T-helper 1 cell (primary cell): ENCODE measurements at regions not wholly inside any gene's neighbourhood (a gene's known extent, or its start where the extent isn't known, plus 50 kb on each side); places are given as distances from the start of the nearest gene placed in this dataset.
"Not testable (repeated sequence)": the region's sequence is repeated elsewhere in the genome, so short reads cannot be mapped to it uniquely, and the experiment has no call there.

Experiments
- DNase-seq, 5 donors: peaks; one replicate each; pipeline ENCODE4 v3.0.0-alpha.2; 2012 to 2020

DNA sequence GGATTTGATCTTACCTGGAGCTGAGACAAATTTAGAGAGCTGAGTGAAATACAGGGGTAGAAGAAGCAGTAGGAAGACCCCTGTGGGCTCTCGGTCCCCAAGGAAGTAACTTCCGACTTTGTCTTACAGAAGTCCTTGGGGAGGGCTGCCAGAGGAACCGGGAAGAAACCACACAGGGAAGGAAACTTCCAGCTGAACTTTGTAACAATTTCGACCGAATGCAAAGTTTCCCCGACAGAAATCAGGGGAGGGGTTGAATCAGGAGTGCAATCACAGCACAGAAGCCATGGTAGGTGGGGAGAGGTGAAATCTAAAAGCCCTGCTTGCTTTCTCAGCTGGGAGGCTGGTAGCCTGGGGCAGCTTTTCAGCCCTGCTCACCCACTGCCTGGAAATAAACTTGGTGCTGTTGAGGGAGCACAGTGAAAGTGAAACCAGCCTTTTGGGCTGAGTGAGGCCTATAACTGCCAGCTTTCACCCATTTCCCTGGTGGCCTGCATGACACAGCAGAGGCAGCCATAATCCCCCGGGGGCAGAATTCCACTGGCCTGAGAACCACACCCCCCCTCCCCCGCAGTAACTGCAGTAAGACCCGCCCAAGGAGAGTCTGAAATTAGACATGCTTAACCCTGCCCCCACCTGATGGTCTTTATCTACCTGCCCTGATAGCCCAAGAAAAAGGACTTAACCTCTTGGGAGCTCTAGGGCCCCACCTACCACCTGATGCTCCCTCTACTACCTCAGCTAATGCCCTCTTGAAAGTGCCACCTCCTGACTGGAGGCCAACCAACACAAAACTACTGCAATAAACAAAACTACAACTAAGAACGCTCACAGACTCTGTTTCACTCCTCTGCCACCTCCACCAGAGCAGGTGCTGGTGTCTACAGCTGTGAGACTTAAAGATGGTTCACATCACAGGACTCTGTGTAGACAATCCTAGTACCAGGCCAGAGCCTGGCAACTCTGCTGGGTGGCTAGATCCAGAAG, 248.2 kb downstream of the PARM1 start:
- peak in 1 of 5 donors; percentile 27 for DNase-seq

DNA sequence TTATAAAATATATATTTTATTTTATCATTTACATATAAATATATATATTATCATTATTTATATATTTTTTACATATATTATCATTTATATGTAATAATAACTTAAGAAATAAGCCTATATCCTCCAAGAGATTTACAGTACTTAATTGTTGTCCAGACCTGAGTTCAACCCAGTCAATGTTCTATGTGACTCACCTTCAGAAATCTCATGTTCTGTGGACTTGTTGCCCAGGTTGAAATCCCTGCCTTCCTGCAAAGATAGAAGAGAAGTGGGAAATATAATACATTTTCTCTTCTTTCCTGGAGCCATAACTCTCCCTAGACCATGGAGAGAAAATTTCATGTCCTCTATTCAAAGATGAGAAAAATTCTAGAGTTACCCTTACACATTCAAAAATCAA, 247.3 kb downstream of the PARM1 start:
- DNase-seq = no peak

DNA sequence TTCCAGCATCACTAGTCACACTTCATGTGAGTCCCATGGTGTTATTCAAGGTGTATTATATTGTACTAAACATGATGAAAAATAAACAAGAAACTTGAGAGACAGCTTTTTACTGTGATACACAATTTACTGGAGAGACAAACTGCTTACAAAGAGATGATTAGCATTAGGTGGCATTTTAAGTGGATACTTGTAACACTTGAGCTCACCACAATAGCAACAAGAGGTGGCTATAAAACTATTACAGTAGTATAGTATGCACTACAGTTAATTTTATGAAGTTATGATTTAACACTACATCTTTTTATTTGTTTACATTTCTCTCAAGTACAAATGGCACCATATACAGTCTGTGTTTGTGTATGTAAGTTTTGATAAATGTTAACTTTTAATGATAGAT, 246.6 kb downstream of the PARM1 start:
- no peak for DNase-seq

DNA sequence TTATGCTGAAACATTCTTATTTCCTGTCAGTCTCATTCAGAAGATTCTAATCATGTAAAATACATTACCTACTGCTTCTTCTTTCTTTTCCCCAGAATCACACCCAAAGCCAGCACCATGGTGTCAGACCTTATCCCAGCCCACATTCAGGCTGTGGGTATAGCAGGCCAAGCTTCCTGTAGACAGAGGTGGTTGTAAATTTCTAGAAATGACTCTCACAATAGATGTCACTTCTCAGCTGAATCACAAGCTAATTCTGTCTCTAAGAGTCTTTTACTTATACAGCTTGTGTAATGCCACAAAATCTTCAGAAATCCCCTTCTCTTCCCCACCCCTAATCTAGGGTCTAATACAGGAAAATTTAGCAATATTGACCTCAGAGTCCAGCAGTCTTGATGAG, 239.6 kb downstream of the PARM1 start:
- peak in 1 of 5 donors; percentile 4 for DNase-seq

DNA sequence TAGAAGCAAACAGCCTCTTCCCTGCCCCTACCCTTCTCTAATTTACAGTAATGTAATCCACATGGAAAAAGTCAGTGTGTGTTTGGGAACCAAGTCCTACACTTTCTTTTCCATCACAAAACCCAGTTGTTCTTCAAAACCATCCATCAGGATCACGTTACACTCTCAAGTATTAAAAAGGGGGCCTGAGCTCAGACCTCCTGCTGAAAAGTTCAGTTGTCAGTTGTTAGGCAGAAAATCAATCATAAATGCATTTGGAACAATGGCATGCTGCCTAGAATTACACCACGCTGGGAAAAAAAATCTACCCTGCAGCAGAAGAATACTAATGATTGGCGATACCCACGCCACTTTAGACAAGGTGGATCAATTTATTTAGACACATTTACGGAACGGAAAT, 236.5 kb downstream of the PARM1 start:
- no peak for DNase-seq

DNA sequence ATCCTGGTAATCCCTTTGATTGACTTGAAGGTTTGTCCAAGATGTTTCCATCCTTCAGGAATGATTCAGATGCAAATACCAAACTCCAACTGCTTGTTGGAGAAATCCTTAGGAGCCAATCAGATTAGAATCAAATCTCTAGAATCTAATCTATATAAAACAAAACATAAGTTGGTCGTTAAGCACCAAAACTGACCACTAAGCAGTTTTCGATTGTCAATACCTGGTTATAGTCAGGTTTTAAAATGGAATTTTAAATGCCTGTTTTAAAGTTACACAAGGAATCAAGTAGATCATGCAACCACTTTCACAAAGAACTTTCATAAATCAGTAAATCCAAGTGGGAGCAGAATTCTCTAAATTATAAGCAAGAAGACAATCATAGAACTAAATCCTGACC, 236.1 kb downstream of the PARM1 start:
- no peak for DNase-seq

DNA sequence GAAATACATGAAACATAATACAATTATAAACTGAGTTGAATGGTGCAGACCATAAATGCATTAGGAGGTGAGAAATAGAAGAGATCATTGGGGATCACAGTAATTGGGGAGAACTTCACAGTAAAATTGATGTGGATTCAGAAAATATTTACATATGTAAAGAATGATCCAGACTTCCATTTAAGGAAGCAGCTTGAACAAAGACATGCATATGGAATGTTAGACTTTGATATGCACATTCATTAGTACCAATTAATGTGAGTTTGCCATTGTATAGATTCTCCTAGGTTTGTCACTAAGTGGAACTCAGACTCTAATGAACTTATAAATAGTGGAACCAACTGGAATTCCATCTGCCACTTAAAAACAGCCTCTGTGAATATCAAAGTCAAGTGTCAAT, 235.6 kb downstream of the PARM1 start:
- DNase-seq = no peak

DNA sequence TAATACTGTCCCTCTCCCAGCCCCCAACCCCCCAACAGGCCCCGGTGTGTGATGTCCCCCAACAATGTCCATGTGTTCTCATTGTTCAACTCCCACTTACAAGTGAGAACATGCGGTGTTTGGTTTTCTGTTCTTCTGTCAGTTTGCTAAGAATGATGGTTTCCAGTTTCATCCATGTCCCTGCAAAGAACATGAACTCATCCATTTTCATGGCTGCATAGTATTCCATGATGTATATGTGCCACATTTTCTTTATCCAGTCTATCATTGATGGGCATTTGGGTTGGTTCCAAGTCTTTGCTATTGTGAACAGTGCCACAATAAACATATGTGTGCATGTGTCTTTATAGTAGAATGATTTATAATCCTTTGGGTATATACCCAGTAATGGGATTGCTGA, 232.2 kb downstream of the PARM1 start:
- DNase-seq = not testable (repeated sequence)

DNA sequence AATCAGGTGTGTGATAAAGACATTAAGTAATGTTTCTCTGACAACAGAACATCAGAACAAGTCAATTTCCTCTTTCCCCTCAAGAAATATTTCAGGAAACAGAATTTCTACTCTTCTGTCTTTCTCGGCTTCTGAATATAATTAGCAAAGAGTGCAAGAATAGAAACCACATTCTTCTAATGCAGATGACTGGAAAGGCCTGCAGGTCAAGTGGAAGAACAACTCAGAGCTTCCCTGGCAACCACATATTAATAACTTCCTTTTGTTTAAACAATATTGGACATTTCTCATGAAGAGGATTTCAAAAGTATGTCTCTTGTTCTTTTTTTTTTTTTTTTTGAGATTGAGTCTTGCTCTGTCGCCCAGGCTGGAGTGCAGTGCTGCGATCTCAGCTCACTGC, 225.5 kb downstream of the PARM1 start:
- no peak for DNase-seq

DNA sequence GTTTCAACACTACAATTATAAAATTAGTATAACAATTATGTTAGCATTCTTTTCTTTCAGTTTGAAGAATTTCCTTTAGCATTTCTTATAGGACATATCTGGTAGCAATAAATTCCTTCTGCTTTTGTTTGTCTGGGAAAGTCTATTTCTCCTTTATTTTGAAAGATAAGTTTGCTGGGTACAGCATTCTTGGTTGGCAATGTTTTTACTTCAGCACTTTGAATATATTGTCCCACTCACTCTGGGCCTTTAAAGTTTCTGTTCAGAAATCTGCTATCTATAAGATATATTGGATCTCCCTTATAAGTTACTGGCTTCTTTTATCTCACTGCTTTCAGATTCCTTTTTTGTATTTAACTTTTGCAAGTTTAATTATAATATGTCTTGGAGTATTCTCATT, 222.1 kb downstream of the PARM1 start:
- DNase-seq = no peak

DNA sequence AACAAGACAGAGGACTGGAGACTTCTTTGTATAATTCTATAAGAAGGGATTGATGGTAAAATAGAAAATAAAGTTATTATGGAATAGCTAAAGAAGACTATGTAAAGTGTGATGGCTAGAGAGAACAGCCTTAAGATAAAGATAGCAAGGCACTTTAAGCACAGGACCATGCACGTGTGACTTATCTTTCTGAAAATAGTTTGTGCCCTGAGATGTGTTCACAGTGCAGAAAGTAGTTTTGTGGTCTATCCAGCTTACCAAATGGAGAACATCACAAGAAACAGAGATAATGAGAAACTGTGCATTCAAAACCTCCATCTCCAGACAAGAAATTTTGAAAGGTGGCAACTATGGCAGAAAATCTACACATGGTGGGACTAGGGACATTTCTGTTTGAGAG, 213.3 kb downstream of the PARM1 start:
- DNase-seq = no peak

DNA sequence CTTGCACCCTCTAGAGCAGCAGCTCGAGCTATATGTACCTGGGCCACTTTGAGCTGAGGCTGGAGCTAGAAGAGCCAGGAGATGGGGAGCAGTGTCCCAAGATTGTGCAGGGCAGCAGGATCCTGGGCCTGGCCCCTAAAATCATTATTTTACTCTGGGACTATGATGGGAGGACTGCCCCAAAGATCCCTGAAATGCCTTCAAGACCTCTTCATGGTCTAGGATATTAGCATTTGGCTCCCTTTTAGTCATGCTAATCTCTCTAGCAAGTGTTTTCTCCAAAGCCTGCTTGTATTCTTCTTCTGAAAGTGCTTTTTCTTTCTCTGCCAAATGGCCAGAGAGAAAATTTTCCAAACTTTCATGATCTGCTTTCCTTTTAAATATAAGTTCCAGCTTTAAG, 211.6 kb downstream of the PARM1 start:
- no peak for DNase-seq

DNA sequence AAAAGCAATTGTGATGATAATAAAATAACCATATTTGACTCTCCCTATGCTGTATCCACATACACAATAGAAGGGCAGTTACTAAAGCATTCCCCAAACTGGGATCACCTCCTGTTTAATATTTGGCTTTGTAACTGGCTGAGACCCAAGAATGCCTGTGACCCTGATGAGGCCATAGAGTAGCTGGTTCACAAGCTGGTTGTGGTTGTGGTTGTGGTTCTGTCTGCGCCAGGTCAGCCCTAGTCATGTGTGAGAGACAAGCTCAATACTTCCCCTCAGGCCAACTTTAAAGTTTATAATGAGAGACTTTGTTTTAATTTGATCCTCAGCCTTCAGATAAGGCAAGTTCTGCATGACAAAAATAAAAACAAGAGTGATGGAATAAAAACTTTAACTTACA, 209.9 kb downstream of the PARM1 start:
- DNase-seq = no peak

DNA sequence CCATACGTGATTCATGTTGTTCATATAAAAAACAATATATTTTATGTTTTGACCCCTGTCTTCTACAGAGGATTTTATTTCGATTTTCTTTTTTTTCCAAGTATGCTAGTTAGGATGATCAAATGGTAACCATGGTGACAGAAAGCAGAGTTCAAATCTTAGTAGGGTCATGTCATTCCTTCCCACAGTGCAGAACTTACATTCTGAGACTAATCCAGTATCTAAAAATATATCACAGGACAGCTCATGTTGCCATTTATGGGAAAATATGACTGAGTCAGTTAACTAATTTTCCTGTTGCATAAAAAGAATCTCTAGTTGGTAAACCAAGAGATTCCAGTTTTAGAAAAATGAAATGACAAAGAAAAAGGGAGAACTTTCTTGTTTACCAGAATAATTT, 209.5 kb downstream of the PARM1 start:
- no peak for DNase-seq

DNA sequence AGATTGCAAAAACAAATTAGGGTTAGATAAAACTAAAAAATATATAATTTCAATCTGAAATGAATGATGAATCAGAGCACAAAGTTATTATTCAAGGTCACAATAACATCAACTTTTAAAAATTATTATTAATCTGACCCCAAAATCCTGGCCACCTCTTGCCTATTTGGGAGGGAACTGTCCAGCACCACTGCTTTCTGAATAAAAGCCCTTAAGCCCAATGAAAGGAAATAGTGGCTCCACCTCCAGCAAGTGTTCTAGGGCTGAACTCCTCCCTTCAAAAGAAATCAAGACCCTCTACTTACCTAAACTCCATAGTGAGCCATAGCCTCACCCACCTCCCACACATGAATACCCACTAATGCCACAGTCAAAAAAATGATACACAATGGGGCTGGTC, 208.2 kb downstream of the PARM1 start:
- DNase-seq = no peak

DNA sequence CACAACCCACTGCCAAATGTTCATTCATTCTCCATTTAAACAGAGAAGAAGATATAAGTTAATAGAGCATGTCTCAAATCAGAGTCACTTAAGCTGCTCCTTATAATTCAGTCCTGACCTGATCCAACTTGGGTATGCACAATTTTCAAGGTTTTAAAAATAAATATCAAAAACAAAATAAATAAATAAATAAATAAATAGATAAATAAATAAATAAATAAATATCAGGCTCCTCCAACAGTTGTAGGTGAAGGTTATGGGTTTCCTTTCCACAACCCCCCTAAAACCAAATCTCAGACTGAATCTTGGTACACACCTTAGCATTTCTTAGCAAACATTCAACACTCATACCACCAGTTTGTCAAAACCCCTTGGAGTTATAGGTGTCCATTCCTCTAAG, 204.4 kb downstream of the PARM1 start:
- DNase-seq = no peak

DNA sequence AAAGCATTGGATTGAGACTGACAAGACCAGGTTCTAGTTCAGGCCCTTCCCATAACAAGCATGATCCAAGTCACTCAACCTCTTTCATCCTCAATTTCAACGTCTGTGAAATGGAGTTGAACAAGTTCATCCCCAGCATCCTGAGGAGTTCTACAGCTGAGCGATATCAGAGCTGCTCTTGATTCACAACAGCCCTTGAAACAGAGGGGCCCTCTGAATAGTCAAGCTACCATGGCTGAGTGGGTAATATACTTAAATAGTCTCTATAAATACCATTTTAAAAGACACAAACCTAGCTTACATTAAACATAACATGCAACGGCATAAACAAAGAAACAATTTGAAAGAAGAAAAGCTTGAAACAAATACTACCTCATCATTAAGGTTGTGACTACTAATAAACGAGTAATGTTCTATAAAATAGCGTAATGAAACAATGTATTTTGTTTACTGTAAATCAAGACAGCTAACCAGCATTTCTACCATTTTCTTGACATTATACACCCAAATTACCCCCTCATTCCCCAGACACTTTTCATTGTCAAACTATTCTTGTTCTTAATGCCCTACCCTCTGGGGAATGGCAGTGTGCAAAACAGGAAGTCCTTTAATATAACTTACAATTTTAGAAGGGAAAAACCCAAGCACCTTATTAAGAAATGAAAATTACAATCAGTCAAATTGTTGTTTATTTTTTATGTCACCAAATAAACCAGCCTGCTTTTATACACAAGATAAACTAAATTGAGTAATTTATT, 202.3 kb downstream of the PARM1 start:
- DNase-seq = no peak

DNA sequence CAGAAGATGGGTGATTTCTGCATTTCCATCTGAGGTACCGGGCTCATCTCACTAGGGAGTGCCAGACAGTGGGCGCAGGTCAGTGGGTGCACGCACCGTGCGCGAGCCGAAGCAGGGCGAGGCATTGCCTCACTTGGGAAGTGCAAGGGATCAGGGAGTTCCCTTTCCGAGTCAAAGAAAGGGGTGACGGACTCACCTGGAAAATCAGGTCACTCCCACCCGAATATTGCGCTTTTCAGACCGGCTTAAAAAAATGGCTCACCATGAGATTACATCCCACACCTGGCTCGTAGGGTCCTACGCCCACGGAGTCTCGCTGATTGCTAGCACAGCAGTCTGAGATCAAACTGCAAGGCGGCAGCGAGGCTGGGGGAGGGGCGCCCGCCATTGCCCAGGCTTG, 194.0 kb downstream of the PARM1 start:
- DNase-seq = not testable (repeated sequence)

DNA sequence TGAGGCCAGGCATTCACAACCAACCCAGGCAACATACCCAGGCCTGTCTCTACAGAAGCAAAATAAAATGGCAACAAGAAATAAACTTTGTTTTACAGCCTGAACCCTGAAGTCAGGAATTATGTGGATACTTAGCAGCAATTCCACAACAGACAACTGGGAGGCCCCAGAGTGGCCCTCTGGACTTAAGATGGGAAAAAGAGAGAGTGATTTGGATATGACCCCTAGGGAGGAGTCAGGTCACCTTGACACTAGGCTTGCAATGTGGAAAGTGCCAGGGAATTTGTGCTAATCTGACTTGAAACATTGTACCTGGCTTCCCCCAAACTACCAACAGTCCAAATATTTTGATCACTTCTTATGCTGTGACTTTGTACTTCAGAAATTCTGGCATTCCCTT, 193.1 kb downstream of the PARM1 start:
- DNase-seq = no peak

DNA sequence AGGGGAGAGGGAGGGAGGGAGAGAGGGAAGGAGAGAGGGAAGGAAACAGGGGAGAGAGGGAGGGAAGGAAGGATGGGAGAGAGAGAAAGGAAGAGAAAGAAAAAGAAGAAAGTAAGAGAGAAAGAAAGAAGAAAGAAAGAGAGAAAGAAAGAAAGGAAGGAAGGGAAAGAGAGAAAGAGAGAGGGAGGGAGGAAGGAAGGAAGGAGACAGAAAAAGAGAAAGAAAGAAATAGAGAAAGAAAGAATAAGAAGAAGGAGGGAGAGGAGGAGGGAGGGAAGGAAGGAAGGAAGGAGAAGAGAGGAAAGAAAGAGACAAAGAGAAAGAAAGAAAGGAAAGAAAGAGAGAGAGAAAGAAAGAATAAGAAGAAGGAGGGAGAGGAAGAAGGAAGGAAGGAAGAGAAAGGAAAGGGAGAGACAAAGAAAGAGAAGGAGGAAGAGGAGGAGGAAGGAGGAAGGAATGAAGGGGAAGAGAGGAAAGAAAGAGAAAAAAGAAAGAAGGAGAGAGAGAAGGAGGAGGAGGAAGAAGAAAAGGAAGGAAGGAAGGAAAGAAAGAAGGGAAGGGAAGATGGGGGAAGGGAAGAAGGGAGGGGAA, 189.6 kb downstream of the PARM1 start:
- DNase-seq = no peak

DNA sequence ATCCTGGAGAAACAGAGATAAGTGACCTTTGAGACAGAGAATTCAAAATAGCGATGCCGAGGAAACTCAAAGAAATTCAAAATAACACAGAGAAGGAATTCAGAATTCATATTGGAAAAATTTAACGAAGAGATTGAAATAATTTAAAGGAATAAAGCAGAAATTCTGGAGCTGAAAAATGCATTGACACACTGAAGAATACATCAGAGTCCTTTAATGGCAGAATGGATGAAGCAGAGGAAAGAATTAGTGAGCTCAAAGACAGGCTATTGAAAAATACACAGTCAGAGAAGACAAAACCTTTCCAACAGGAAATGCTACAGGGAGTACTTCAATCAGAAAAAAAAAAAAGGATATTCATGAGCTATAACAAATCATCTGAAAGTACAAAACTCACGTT, 185.8 kb downstream of the PARM1 start:
- no peak for DNase-seq

DNA sequence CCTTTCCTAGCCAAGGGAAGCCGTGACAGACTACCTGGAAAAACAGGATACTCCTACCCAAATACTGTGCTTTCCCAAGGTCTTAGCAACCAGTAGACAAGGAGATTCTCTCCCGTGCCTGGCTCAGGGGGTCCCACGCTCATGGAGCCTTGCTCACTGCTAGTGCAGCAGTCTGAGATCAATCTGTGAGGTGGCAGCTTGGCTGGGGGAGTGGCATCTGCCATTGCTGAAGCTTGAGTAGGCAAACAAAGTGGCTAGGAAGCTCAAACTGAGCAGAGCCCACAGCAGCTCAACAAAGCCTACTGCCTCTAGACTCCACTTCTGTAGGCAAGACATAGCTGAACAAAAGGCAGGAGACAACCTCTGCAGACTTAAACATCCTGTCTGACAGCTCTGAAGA, 177.1 kb downstream of the PARM1 start:
- DNase-seq = no peak

DNA sequence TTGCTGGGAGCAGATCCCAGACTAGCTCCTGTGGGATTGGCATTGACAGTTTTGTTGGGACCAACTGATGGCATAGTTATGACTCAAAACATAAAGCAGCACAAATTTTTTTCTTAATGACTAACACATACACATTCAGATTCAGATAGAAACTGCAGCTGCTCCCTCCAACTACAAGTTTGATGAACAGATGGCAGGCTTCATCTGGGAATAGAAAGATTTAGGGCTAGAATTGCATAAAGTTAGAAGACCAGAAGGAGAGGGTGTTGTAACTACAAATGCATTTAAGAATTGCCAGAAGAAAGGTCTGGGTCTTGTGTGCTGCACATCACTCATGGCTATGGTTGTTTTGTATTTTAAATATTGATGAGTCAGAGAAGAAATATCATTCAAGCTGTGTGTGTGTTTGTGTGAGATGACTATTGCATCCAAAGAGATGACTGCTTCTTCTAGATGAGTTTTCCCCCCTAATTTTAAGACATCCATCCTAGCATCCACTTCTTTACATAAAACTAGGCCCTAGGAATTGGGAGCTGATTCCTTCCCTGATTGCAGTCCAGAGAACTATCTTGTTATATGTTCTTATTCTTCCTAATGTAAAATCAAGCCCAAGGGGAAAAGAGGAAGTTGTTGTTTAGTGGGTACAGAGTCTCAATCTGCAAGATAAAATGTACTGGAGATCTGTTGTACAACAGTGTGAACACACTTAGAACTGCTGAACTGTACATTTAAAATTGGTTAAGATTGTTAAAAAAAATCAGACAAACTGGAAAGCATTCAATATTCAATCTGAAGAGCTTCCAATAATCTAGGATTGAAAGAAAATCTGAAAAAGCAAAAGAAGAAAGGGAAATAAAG, 175.1 kb downstream of the PARM1 start:
- no peak for DNase-seq
